ENCODE measurements at regions not wholly inside any gene's neighbourhood (a gene's known extent, or its start where the extent isn't known, plus 50 kb on each side); places are given as distances from the start of the nearest gene placed in this dataset.

DNA sequence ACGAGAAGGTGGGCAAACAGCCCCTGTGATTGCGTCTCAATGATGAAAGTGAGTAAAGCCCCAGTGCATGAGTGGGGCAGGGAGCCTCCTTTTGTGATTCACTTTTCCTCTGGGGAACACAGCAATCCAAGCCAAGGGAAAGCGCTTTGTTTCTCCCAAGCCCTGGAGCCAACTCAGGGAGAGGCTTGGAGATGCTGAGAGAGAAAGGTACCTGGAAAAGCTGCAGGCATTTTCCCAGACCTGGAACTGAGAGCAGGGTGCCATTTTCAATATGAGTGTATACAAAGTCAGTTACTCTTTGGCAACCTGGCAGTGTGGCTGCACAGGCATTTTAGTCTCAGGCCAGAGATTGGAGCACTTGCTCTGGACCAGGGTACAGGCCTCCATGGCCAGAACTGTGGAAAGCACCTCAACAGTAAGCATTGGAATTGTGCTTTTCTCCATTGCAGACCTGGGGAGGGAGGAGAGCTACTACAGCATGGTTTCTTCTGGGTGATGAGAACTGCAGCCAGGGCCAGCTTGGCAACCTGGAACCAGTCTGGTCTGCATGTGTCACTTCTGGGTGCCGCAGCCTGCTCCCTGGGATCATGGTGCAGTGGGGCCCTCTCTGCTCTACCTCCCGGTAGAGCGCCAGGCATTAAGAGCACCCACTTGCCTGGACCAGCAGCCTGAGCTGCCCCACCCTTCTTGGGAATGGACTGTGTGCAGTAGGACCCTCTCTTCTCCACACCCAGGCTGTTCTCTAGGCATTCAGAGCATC, 89.0 kb upstream of the CDH5 start:
- ChIA-PET CTCF (no interaction called here), POLR2A (interaction anchor here (1.1 kb wide), 1 partner anchor 37 kb away, joined by 5 read pairs; no protein-coding TSS in a partner anchor)
- DNase-seq (ENCODE audit: extremely low spot score), result no peak
- TF ChIP-seq L3MBTL2 (conservative IDR thresholded peaks at IDR 0.05) (no peak), NFRKB (IDR thresholded peaks at IDR 0.05) (no peak), FOXM1 (IDR thresholded peaks at IDR 0.05; ENCODE audit: borderline replicate concordance) (no peak), LEF1 (IDR thresholded peaks at IDR 0.05; ENCODE audit: borderline replicate concordance) (no peak), FOXK2 (IDR thresholded peaks at IDR 0.05) (no peak), BHLHE40 (IDR thresholded peaks at IDR 0.05; ENCODE audit: borderline replicate concordance) (no peak), ZNF384 (IDR thresholded peaks at IDR 0.05) (no peak)
- TF ChIP-seq, protein P1, sequence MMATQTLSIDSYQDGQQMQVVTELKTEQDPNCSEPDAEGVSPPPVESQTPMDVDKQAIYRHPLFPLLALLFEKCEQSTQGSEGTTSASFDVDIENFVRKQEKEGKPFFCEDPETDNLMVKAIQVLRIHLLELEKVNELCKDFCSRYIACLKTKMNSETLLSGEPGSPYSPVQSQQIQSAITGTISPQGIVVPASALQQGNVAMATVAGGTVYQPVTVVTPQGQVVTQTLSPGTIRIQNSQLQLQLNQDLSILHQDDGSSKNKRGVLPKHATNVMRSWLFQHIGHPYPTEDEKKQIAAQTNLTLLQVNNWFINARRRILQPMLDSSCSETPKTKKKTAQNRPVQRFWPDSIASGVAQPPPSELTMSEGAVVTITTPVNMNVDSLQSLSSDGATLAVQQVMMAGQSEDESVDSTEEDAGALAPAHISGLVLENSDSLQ (IDR thresholded peaks at IDR 0.05), result no peak

DNA sequence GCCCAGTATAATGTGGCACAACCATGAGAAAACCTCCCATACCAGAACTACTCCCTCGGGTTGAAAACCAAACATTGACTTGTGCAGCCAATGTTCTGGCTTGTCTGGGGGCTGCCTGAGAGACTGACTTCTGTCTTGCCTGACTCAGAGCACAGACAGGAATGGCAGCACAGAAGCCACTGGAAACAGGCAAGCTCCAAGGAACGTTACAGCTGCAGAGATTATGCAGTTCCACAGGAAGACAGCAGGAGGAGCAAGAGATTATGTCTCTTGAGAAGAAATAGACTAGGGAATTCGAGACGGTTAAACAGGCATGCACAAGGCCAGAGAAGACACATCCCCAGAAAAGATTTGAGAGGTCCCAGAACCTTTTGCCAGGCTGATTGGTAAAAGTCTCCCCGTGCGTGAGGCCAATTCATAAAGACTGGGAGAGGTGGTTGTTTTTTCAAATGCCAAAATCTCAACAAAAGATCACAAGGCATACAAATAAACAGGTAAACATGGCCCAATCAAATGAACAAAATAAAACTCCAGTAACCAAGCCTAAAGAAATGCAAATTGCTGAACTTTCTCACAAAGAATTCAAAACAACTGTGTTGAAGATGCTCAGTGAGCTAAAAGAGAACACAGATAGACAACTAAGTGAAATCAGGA, 90.6 kb upstream of the CDH5 start:
- POLR2A ChIA-PET, result interaction anchor here (1.1 kb wide), 1 partner anchor 39 kb away, joined by 5 read pairs; no protein-coding TSS in a partner anchor
- peak; percentile 69 for DNase-seq (ENCODE audit: extremely low spot score)
- TF ChIP-seq SUZ12 (IDR thresholded peaks at IDR 0.05) (no peak), FOXK2 (IDR thresholded peaks at IDR 0.05) (no peak), FOXA1 (IDR thresholded peaks at IDR 0.05) (no peak), BHLHE40 (IDR thresholded peaks at IDR 0.05; ENCODE audit: borderline replicate concordance) (no peak), ZNF384 (IDR thresholded peaks at IDR 0.05) (no peak), ELF4 (IDR thresholded peaks at IDR 0.05) (no peak), LEF1 (IDR thresholded peaks at IDR 0.05; ENCODE audit: borderline replicate concordance) (no peak), FOXM1 (IDR thresholded peaks at IDR 0.05; ENCODE audit: borderline replicate concordance) (no peak), HDGF (IDR thresholded peaks at IDR 0.05; ENCODE audit: borderline replicate concordance) (no peak), NFRKB (IDR thresholded peaks at IDR 0.05) (no peak), TARDBP (IDR thresholded peaks at IDR 0.05) (no peak), L3MBTL2 (conservative IDR thresholded peaks at IDR 0.05) (no peak), CTBP1 (IDR thresholded peaks at IDR 0.05; ENCODE audit: borderline replicate concordance) (no peak), ARNT (IDR thresholded peaks at IDR 0.05) (no peak)
- TF ChIP-seq, protein P1 (IDR thresholded peaks at IDR 0.05), result no peak
- CTCF ChIA-PET, result interaction anchor here (0.6 to 1.5 kb wide), 4 partner anchors 20 to 67 kb away, joined by 3 to 5 read pairs (median 3); no protein-coding TSS in a partner anchor

DNA sequence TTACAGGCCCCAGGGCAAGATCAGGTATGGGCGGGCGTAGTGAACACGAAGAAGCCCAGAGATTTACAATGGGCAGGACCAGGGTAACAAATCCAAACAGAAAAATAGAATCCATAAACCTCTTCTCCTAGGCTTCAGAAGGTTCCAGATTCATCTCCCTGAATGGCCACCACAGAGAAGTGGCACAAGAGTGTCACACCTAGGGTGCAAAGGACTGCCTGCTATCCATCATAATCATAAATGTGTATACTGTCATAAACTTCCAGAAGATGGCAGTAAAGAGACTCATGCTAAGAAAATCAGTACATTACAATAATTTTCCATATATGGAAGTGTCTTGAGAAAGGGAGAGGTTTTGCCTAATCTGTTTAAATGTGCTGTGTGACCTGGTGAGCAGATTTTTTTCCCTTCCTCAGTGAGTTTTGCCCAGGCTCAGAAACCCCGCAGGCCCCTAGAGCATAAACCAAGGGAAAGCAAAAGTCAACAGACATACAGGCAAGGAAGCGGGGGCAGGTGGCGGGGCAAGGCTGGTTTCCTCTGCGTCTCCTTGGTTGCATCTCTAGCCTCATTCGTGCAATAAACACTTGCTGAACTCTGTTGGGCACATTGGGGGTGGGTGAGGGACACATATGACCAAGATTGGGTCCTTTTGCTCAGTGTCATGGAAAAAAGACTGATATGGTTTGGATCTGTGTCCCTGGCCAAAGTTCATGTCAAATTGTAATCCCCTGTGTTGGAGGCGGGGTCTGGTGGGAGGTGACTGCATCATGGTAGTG, 92.0 kb upstream of the CDH5 start:
- TF ChIP-seq SUZ12 (IDR thresholded peaks at IDR 0.05), result no peak
- TF ChIP-seq NFRKB (IDR thresholded peaks at IDR 0.05), result no peak
- TF ChIP-seq, protein P1 (IDR thresholded peaks at IDR 0.05), result 0 out of 2 replicates have a peak, but pooled peaks have one; percentile 34
- no peak for TF ChIP-seq SP1 (IDR thresholded peaks at IDR 0.05)
- TF ChIP-seq HDGF (IDR thresholded peaks at IDR 0.05; ENCODE audit: borderline replicate concordance), result no peak
- DNase-seq (ENCODE audit: extremely low spot score), result no peak
- CTCF ChIA-PET, result interaction anchor here (0.7 to 1.5 kb wide), 4 partner anchors 12 to 133 kb away, joined by 3 to 5 read pairs (median 3); no protein-coding TSS in a partner anchor

DNA sequence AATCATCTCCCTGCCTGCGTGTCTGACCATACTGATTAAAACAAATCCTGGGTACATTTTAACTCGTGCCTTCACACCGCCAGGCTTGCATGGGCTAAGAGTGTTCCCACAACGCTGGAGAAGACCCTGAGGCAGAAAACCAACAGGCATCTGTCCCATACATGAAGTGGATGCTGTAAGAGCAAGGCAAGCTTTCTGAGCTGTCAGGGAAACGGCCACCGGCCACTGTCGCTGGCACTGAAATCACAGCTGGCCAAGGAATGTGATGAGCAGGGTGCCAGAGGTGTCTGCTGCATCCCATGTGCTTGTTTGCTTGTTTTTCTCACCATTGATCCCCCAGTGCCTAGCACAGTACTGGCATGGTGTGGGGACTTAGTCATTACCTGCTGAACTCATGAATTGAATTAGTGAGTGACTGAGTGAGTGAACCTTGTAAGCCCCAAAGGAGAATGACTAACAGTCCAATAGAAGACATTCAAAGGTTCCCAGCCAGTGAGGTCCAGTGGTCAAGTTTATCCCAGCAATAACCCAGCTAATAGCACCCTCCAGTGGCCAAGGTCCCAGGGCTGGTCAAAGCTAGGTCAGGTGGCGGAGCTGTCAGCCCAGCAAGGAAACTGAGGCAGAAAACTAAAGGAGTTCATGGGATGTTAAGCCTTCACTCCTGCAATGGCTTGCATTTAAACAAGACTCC, 92.7 kb upstream of the CDH5 start:
- CTCF ChIA-PET, result interaction anchor here (0.7 to 0.8 kb wide), 2 partner anchors 11 to 133 kb away, joined by 3 read pairs; no protein-coding TSS in a partner anchor
- no peak for TF ChIP-seq NFRKB (IDR thresholded peaks at IDR 0.05)
- no peak for TF ChIP-seq L3MBTL2 (conservative IDR thresholded peaks at IDR 0.05)
- TF ChIP-seq FOXK2 (IDR thresholded peaks at IDR 0.05), result no peak
- TF ChIP-seq, protein P1 (IDR thresholded peaks at IDR 0.05), result no peak
- no peak for TF ChIP-seq FOXM1 (IDR thresholded peaks at IDR 0.05; ENCODE audit: borderline replicate concordance)
- TF ChIP-seq HDGF (IDR thresholded peaks at IDR 0.05; ENCODE audit: borderline replicate concordance), result no peak
- TF ChIP-seq LEF1 (IDR thresholded peaks at IDR 0.05; ENCODE audit: borderline replicate concordance), result no peak
- TF ChIP-seq ARNT (IDR thresholded peaks at IDR 0.05), result no peak
- no peak for TF ChIP-seq CTBP1 (IDR thresholded peaks at IDR 0.05; ENCODE audit: borderline replicate concordance)
- TF ChIP-seq BHLHE40 (IDR thresholded peaks at IDR 0.05; ENCODE audit: borderline replicate concordance), result no peak
- DNase-seq (ENCODE audit: extremely low spot score), result no peak
- POLR2A ChIA-PET, result no interaction called here

More for the DNA sequence above, 92.0 kb upstream of the CDH5 start:
- POLR2A ChIA-PET, result no interaction called here

All from HEK293T (cell line).